ENCODE measurements at regions not wholly inside any gene's neighbourhood (a gene's known extent, or its start where the extent isn't known, plus 50 kb on each side); places are given as distances from the start of the nearest gene placed in this dataset.

GRCh38 chr2:15775753-15776628 lies 164.4 kb upstream of the MYCN start:
- no peak overlapping the region for H3K9ac ChIP-seq
- TF ChIP-seq, protein P1, sequence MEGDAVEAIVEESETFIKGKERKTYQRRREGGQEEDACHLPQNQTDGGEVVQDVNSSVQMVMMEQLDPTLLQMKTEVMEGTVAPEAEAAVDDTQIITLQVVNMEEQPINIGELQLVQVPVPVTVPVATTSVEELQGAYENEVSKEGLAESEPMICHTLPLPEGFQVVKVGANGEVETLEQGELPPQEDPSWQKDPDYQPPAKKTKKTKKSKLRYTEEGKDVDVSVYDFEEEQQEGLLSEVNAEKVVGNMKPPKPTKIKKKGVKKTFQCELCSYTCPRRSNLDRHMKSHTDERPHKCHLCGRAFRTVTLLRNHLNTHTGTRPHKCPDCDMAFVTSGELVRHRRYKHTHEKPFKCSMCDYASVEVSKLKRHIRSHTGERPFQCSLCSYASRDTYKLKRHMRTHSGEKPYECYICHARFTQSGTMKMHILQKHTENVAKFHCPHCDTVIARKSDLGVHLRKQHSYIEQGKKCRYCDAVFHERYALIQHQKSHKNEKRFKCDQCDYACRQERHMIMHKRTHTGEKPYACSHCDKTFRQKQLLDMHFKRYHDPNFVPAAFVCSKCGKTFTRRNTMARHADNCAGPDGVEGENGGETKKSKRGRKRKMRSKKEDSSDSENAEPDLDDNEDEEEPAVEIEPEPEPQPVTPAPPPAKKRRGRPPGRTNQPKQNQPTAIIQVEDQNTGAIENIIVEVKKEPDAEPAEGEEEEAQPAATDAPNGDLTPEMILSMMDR (IDR thresholded peaks at IDR 0.05): no peak
- no peaks in the 10 kb centered on the region for H3K27me3 ChIP-seq (ENCODE audit: control insufficient read depth, insufficient read depth, low read length)
- no peaks in the 10 kb centered on the region for H3K36me3 ChIP-seq (ENCODE audit: control insufficient read depth, insufficient read depth, low read length)
- no peak overlapping the region for H2AFZ ChIP-seq
- H3K9me3 ChIP-seq (ENCODE audit: control insufficient read depth, low read length): no peaks in the 10 kb centered on the region
- H3K4me2 ChIP-seq (ENCODE audit: low read length): no peak overlapping the region
- H3K4me1 ChIP-seq: no peaks in the 10 kb centered on the region
- H3K4me3 ChIP-seq (ENCODE audit: low read depth, low read length): no peak overlapping the region
- H3K27ac ChIP-seq: no peak overlapping the region
- H3K79me2 ChIP-seq: no peaks in the 10 kb centered on the region

GRCh38 chr2:15776629-15776919 lies 163.8 kb upstream of the MYCN start:
- Histone ChIP-seq H3K9me3 (ENCODE audit: control insufficient read depth, low read length) (no peaks in the 10 kb centered on the region), H3K36me3 (ENCODE audit: control insufficient read depth, insufficient read depth, low read length) (no peaks in the 10 kb centered on the region), H3K27ac (no peak overlapping the region), H3K27me3 (ENCODE audit: control insufficient read depth, insufficient read depth, low read length) (no peaks in the 10 kb centered on the region), H3K4me3 (ENCODE audit: low read depth, low read length) (no peak overlapping the region), H3K79me2 (no peaks in the 10 kb centered on the region), H3K4me1 (no peaks in the 10 kb centered on the region), H3K4me2 (ENCODE audit: low read length) (no peak overlapping the region), H3K9ac (no peak overlapping the region), H2AFZ (no peak overlapping the region)
- TF ChIP-seq, protein P1 (IDR thresholded peaks at IDR 0.05): no peak

DNA sequence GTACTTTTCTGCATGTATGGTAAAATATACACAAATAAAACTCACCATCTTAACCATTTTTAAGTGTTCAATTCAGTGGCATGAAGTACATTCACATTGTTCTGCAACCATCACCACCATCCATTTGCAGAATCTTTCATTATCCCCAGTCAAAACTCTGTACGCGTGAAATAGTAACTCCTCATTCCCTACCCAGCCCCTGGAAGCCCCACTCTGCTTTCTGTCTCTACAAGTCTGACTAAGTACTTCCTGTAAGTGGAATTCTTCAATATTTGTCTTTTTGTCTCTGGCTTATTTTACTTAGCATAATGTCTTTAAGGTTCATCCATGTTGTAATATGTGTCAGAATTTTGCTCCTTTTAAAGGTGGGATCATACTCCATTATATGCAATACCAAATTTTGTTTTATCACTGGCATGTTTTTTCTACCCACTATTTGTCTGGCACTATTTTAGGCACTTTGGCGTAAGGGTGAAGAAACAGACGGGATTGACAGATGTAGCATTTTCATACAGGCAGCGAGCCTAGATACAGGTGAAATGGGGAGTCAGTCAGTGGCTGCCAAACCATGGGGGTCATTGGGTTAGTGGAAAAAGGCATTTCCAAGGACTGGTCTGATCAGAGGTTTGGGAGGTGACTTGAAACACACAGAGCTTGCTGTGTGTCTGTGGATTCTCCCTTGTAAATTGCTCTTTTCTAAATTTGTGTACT lies 163.2 kb upstream of the MYCN start:
- H3K27ac ChIP-seq: no peak overlapping the region
- H3K4me3 ChIP-seq (ENCODE audit: low read depth, low read length): no peak overlapping the region
- no peaks in the 10 kb centered on the region for H3K9me3 ChIP-seq (ENCODE audit: control insufficient read depth, low read length)
- no peaks in the 10 kb centered on the region for H3K4me1 ChIP-seq
- H3K79me2 ChIP-seq: no peaks in the 10 kb centered on the region
- no peak overlapping the region for H3K9ac ChIP-seq
- TF ChIP-seq, protein P1 (IDR thresholded peaks at IDR 0.05): no peak
- no peak overlapping the region for H3K4me2 ChIP-seq (ENCODE audit: low read length)
- H3K27me3 ChIP-seq (ENCODE audit: control insufficient read depth, insufficient read depth, low read length): no peaks in the 10 kb centered on the region
- H3K36me3 ChIP-seq (ENCODE audit: control insufficient read depth, insufficient read depth, low read length): no peaks in the 10 kb centered on the region
- no peak overlapping the region for H2AFZ ChIP-seq

GRCh38 chr2:15777795-15778371 lies 162.5 kb upstream of the MYCN start:
- H3K27me3 ChIP-seq (ENCODE audit: control insufficient read depth, insufficient read depth, low read length): no peaks in the 10 kb centered on the region
- H3K9me3 ChIP-seq (ENCODE audit: control insufficient read depth, low read length): no peaks in the 10 kb centered on the region
- H3K4me1 ChIP-seq: no peaks in the 10 kb centered on the region
- no peak overlapping the region for H3K27ac ChIP-seq
- H3K9ac ChIP-seq: no peak overlapping the region
- TF ChIP-seq, protein P1 (IDR thresholded peaks at IDR 0.05): no peak
- no peak overlapping the region for H3K4me3 ChIP-seq (ENCODE audit: low read depth, low read length)
- no peak overlapping the region for H3K4me2 ChIP-seq (ENCODE audit: low read length)
- no peaks in the 10 kb centered on the region for H3K36me3 ChIP-seq (ENCODE audit: control insufficient read depth, insufficient read depth, low read length)
- no peaks in the 10 kb centered on the region for H3K79me2 ChIP-seq
- no peak overlapping the region for H2AFZ ChIP-seq
